WTC11 (cell line): ENCODE measurements at regions not wholly inside any gene's neighbourhood (a gene's known extent, or its start where the extent isn't known, plus 50 kb on each side); places are given as distances from the start of the nearest gene placed in this dataset.

Source experiments
- JUN ChIP-seq: sonication (generic); formaldehyde crosslinking; IDR thresholded peaks from 2 replicates; pipeline ENCODE4 v1.8.0; 2023; ENCODE audit warnings: mild to moderate bottlenecking, missing genetic modification reagents
- MXD4 ChIP-seq: fragments of 250-450 bp; sonication (Bioruptor Pico); IDR thresholded peaks from 2 replicates; pipeline ENCODE4 v1.8.0; 2021; ENCODE audit warnings: mild to moderate bottlenecking, moderate library complexity, borderline replicate concordance
- NR2C2 ChIP-seq: sonication (generic); formaldehyde crosslinking; IDR thresholded peaks from 2 replicates; pipeline ENCODE4 v1.8.0; 2022; ENCODE audit warnings: mild to moderate bottlenecking, missing genetic modification reagents
- NR3C1 ChIP-seq: sonication (generic); formaldehyde crosslinking; conservative IDR thresholded peaks from 2 replicates; pipeline ENCODE4 v1.8.1; 2023; ENCODE audit warnings: low read depth, mild to moderate bottlenecking, missing genetic modification reagents
- RELA ChIP-seq: sonication (generic); formaldehyde crosslinking; IDR thresholded peaks from 2 replicates; pipeline ENCODE4 v1.8.1; 2022; ENCODE audit warnings: missing genetic modification reagents, mild to moderate bottlenecking, borderline replicate concordance
- RORB ChIP-seq: fragments of 250-450 bp; sonication (Bioruptor Pico); IDR thresholded peaks from 2 replicates; pipeline ENCODE4 v1.9.0; 2021; ENCODE audit warnings: mild to moderate bottlenecking
- TEAD4 ChIP-seq: sonication (generic); formaldehyde crosslinking; IDR thresholded peaks from 2 replicates; pipeline ENCODE4 v1.8.0; 2022; ENCODE audit warnings: mild to moderate bottlenecking, missing genetic modification reagents
- TF ChIP-seq, protein P1 (sequence below): sonication (generic); formaldehyde crosslinking; IDR thresholded peaks from 2 replicates; pipeline ENCODE4 v1.8.1; 2022; ENCODE audit warnings: low read depth, missing genetic modification reagents, borderline replicate concordance
- TF ChIP-seq, protein P2 (sequence below): sonication (generic); formaldehyde crosslinking; conservative IDR thresholded peaks from 2 replicates; pipeline ENCODE4 v1.8.1; 2022; ENCODE audit warnings: mild to moderate bottlenecking, missing genetic modification reagents
- TF ChIP-seq, protein P3 (sequence below): fragments of 200-600 bp; IDR thresholded peaks from 2 replicates; pipeline ENCODE4 v1.8.0; 2022; ENCODE audit warnings: antibody characterized with exemption
- TF ChIP-seq, protein P4 (sequence below): sonication (generic); formaldehyde crosslinking; IDR thresholded peaks from 2 replicates; pipeline ENCODE4 v1.8.1; 2023; ENCODE audit warnings: mild to moderate bottlenecking, missing genetic modification reagents
- TF ChIP-seq, protein P5 (sequence below): sonication (generic); formaldehyde crosslinking; IDR thresholded peaks from 2 replicates; pipeline ENCODE4 v1.8.0; 2022; ENCODE audit warnings: mild to moderate bottlenecking, missing genetic modification reagents
- TF ChIP-seq, protein P6 (sequence below): sonication (generic); formaldehyde crosslinking; IDR thresholded peaks from 2 replicates; pipeline ENCODE4 v1.8.1; 2022; ENCODE audit warnings: low read depth, mild to moderate bottlenecking, moderate library complexity, missing genetic modification reagents, borderline replicate concordance
- TF ChIP-seq, protein P7 (sequence below): sonication (generic); formaldehyde crosslinking; IDR thresholded peaks from 2 replicates; pipeline ENCODE4 v1.8.0; 2022; ENCODE audit warnings: mild to moderate bottlenecking, missing genetic modification reagents

DNA sequence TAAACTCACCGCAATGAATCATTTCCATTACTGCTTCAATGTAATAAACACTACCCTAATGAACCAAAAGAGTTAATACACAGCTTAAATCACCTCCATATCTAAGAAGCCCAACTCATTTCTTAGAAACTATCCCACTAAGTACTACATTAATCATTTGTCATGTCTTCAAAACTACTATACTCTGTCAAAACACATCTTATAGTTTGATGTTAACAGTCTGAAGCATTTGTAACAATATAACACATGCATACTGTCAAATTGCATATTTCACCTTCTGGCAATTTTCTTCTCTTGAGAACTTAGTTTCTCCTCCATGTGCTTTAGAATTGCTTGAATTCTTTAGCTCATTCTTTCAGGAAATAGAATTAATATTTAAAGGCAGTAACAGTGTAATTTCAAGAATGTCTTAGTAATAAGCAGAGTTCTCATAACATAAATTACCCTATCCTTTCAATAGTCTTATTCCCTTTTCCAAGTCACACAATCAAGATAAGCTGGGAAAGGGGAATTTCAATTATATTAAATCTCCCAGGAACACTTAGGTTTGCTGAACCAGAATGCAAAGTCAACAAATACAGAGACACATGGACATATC is 199.7 kb downstream of the ATPSCKMT start:
- TF ChIP-seq NR3C1 (no peak), NR2C2 (no peak), JUN (no peak), RORB (no peak), MXD4 (CRISPR knock-in tag) (no peak), RELA (CRISPR knock-in tag) (no peak), TEAD4 (CRISPR knock-in tag) (no peak)
- TF ChIP-seq, protein P1, sequence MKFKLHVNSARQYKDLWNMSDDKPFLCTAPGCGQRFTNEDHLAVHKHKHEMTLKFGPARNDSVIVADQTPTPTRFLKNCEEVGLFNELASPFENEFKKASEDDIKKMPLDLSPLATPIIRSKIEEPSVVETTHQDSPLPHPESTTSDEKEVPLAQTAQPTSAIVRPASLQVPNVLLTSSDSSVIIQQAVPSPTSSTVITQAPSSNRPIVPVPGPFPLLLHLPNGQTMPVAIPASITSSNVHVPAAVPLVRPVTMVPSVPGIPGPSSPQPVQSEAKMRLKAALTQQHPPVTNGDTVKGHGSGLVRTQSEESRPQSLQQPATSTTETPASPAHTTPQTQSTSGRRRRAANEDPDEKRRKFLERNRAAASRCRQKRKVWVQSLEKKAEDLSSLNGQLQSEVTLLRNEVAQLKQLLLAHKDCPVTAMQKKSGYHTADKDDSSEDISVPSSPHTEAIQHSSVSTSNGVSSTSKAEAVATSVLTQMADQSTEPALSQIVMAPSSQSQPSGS (CRISPR knock-in tag): no peak
- TF ChIP-seq, protein P2, sequence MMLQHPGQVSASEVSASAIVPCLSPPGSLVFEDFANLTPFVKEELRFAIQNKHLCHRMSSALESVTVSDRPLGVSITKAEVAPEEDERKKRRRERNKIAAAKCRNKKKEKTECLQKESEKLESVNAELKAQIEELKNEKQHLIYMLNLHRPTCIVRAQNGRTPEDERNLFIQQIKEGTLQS (CRISPR knock-in tag): no peak
- TF ChIP-seq, protein P3, sequence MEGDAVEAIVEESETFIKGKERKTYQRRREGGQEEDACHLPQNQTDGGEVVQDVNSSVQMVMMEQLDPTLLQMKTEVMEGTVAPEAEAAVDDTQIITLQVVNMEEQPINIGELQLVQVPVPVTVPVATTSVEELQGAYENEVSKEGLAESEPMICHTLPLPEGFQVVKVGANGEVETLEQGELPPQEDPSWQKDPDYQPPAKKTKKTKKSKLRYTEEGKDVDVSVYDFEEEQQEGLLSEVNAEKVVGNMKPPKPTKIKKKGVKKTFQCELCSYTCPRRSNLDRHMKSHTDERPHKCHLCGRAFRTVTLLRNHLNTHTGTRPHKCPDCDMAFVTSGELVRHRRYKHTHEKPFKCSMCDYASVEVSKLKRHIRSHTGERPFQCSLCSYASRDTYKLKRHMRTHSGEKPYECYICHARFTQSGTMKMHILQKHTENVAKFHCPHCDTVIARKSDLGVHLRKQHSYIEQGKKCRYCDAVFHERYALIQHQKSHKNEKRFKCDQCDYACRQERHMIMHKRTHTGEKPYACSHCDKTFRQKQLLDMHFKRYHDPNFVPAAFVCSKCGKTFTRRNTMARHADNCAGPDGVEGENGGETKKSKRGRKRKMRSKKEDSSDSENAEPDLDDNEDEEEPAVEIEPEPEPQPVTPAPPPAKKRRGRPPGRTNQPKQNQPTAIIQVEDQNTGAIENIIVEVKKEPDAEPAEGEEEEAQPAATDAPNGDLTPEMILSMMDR: no peak
- TF ChIP-seq, protein P4, sequence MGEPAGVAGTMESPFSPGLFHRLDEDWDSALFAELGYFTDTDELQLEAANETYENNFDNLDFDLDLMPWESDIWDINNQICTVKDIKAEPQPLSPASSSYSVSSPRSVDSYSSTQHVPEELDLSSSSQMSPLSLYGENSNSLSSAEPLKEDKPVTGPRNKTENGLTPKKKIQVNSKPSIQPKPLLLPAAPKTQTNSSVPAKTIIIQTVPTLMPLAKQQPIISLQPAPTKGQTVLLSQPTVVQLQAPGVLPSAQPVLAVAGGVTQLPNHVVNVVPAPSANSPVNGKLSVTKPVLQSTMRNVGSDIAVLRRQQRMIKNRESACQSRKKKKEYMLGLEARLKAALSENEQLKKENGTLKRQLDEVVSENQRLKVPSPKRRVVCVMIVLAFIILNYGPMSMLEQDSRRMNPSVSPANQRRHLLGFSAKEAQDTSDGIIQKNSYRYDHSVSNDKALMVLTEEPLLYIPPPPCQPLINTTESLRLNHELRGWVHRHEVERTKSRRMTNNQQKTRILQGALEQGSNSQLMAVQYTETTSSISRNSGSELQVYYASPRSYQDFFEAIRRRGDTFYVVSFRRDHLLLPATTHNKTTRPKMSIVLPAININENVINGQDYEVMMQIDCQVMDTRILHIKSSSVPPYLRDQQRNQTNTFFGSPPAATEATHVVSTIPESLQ (CRISPR knock-in tag): no peak
- TF ChIP-seq, protein P5, sequence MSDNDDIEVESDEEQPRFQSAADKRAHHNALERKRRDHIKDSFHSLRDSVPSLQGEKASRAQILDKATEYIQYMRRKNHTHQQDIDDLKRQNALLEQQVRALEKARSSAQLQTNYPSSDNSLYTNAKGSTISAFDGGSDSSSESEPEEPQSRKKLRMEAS (CRISPR knock-in tag): no peak
- TF ChIP-seq, protein P6, sequence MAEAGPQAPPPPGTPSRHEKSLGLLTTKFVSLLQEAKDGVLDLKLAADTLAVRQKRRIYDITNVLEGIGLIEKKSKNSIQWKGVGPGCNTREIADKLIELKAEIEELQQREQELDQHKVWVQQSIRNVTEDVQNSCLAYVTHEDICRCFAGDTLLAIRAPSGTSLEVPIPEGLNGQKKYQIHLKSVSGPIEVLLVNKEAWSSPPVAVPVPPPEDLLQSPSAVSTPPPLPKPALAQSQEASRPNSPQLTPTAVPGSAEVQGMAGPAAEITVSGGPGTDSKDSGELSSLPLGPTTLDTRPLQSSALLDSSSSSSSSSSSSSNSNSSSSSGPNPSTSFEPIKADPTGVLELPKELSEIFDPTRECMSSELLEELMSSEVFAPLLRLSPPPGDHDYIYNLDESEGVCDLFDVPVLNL (CRISPR knock-in tag): no peak
- TF ChIP-seq, protein P7, sequence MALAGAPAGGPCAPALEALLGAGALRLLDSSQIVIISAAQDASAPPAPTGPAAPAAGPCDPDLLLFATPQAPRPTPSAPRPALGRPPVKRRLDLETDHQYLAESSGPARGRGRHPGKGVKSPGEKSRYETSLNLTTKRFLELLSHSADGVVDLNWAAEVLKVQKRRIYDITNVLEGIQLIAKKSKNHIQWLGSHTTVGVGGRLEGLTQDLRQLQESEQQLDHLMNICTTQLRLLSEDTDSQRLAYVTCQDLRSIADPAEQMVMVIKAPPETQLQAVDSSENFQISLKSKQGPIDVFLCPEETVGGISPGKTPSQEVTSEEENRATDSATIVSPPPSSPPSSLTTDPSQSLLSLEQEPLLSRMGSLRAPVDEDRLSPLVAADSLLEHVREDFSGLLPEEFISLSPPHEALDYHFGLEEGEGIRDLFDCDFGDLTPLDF (CRISPR knock-in tag): no peak
